DMS53 treated with DMSO at 0.1 percent for 48 hours (cell line): ENCODE measurements at regions not wholly inside any gene's neighbourhood (a gene's known extent, or its start where the extent isn't known, plus 50 kb on each side); places are given as distances from the start of the nearest gene placed in this dataset.

Source experiments
- DNase-seq: peaks from one replicate; lab custom pipeline; 2025; ENCODE audit not compliant: unreplicated experiment; lab: John Stamatoyannopoulos, UW

- DNase-seq = no peak
Observed at GRCh38 chr11:109093354-109093753, 328.6 kb upstream of the C11orf87 start.

GRCh38 chr11:109096266-109096665 lies 325.7 kb upstream of the C11orf87 start:
- no peak for DNase-seq

GRCh38 chr11:109106151-109106906 lies 315.7 kb upstream of the C11orf87 start:
- no peak for DNase-seq

- DNase-seq = peak; percentile 39
Observed at GRCh38 chr11:109109150-109109549, 312.8 kb upstream of the C11orf87 start.

- DNase-seq = no peak
Observed at GRCh38 chr11:109109571-109110315, 312.2 kb upstream of the C11orf87 start.

- DNase-seq = no peak
Observed at GRCh38 chr11:109112261-109112660, 309.7 kb upstream of the C11orf87 start.

- DNase-seq = peak; percentile 20
Observed at GRCh38 chr11:109112821-109113280, 309.1 kb upstream of the C11orf87 start.

GRCh38 chr11:109120341-109120740 lies 301.6 kb upstream of the C11orf87 start:
- no peak for DNase-seq

GRCh38 chr11:109121173-109121932 lies 300.6 kb upstream of the C11orf87 start:
- no peak for DNase-seq

GRCh38 chr11:109123816-109124787 lies 297.9 kb upstream of the C11orf87 start:
- no peak for DNase-seq

- no peak for DNase-seq
Observed at GRCh38 chr11:109130910-109131309, 291.1 kb upstream of the C11orf87 start.

GRCh38 chr11:109132539-109132938 lies 289.5 kb upstream of the C11orf87 start:
- DNase-seq = no peak

GRCh38 chr11:109133159-109133558 lies 288.8 kb upstream of the C11orf87 start:
- no peak for DNase-seq

- DNase-seq = no peak
Observed at GRCh38 chr11:109135627-109136026, 286.4 kb upstream of the C11orf87 start.

GRCh38 chr11:109138196-109138595 lies 283.8 kb upstream of the C11orf87 start:
- no peak for DNase-seq

GRCh38 chr11:109140426-109140825 lies 281.6 kb upstream of the C11orf87 start:
- DNase-seq = no peak

- no peak for DNase-seq
Observed at GRCh38 chr11:109140857-109141515, 281.0 kb upstream of the C11orf87 start.

GRCh38 chr11:109145287-109145686 lies 276.7 kb upstream of the C11orf87 start:
- DNase-seq = no peak

GRCh38 chr11:109147726-109148125 lies 274.3 kb upstream of the C11orf87 start:
- DNase-seq = no peak

GRCh38 chr11:109148669-109149068 lies 273.3 kb upstream of the C11orf87 start:
- DNase-seq = no peak
